B cell (primary cell): ENCODE measurements at regions not wholly inside any gene's neighbourhood (a gene's known extent, or its start where the extent isn't known, plus 50 kb on each side); places are given as distances from the start of the nearest gene placed in this dataset.

ENCODE experiments used
- ATAC-seq: fragments of 200-7000 bp; cut with Tn5 transposase; one replicate; pipeline ENCODE4 v1.10.0; 2021; ENCODE audit warnings: low read depth, mild to moderate bottlenecking, moderate number of reproducible peaks, moderate library complexity
- CTCF ChIA-PET: fragments of 350-600 bp; sonication (Branson Sonifier 250); formaldehyde crosslinking; loops from one replicate; lab custom pipeline; 2021; ENCODE audit warnings: antibody characterized with exemption, inconsistent platforms; lab: Charles Lee
- POLR2A ChIA-PET: fragments of 350-600 bp; sonication (Branson Sonifier 250); formaldehyde crosslinking; loops from one replicate; lab custom pipeline; 2021; ENCODE audit warnings: antibody characterized with exemption; lab: Charles Lee
- DNase-seq: peaks from one replicate; pipeline ENCODE4 v3.0.0; 2013
- H2AFZ ChIP-seq: 2 replicates; pipeline ENCODE4 v1.6.1; 2012; ENCODE audit warnings: mild to moderate bottlenecking, low read depth, low read length; ENCODE audit not compliant: insufficient read depth, poor library complexity, severe bottlenecking
- H3K27ac ChIP-seq, 2 donors: 1 replicate in 1 of 2; 2 replicates in 1 of 2; pipeline ENCODE4 v1.5.1; 2012 to 2013; ENCODE audit warnings: low read length in 2 of 2, mild to moderate bottlenecking in 2 of 2, moderate library complexity in 1 of 2
- H3K27me3 ChIP-seq, 4 experiments: fragments of 200-600 bp in 1 of 4; sonication (generic) in 1 of 4; replicated peaks in 1 of 4; 1 replicate in 2 of 4; 2 replicates in 2 of 4; pipeline versions ENCODE4 v1.6.1 to v1.7.0; 2013 to 2016; ENCODE audit warnings: low read length in 3 of 4, mild to moderate bottlenecking in 2 of 4, mixed read lengths in 1 of 4, moderate library complexity in 1 of 4; ENCODE audit not compliant: insufficient read depth in 4 of 4, control insufficient read depth in 3 of 4; ENCODE audit errors: control extremely low read depth in 1 of 4
- H3K36me3 ChIP-seq, 2 experiments: replicated peaks in 1 of 2; 1 replicate in 1 of 2; 2 replicates in 1 of 2; pipeline versions ENCODE4 v1.6.1 to v1.7.1; 2013; ENCODE audit warnings: low read length in 1 of 2; ENCODE audit not compliant: insufficient read depth in 2 of 2, control insufficient read depth in 1 of 2; ENCODE audit errors: control extremely low read depth in 1 of 2, extremely low read depth in 1 of 2
- H3K4me1 ChIP-seq, 2 donors: fragments of 200-600 bp in 1 of 2; sonication (generic) in 1 of 2; 1 replicate in 1 of 2; 2 replicates in 1 of 2; pipeline versions ENCODE4 v1.5.1 to v1.6.1; 2013 to 2017; ENCODE audit warnings: low read length in 2 of 2; ENCODE audit not compliant: control insufficient read depth in 2 of 2, insufficient read depth in 2 of 2
- H3K4me2 ChIP-seq: replicated peaks from 2 replicates; pipeline ENCODE3; 2012; ENCODE audit warnings: mild to moderate bottlenecking, low read depth, low read length; ENCODE audit not compliant: poor library complexity, severe bottlenecking
- H3K4me3 ChIP-seq, 5 experiments: fragments of 200-600 bp in 1 of 5; sonication (generic) in 1 of 5; 1 replicate in 3 of 5; 2 replicates in 2 of 5; pipeline versions ENCODE4 v1.5.1 to v1.7.0; 2011 to 2016; ENCODE audit warnings: low read length in 4 of 5, mild to moderate bottlenecking in 4 of 5, low read depth in 2 of 5, control low read depth in 1 of 5, moderate library complexity in 1 of 5; ENCODE audit not compliant: insufficient read depth in 1 of 5; ENCODE audit errors: control extremely low read depth in 1 of 5, extremely low read depth in 1 of 5
- H3K79me2 ChIP-seq: fragments of 200-600 bp; sonication (generic); one replicate; pipeline ENCODE4 v1.6.0; 2016; ENCODE audit warnings: low read length; ENCODE audit not compliant: control insufficient read depth, insufficient read depth
- H3K9ac ChIP-seq: fragments of 200-600 bp; sonication (generic); 2 replicates; pipeline ENCODE4 v1.6.1; 2017; ENCODE audit warnings: mild to moderate bottlenecking, low read length, moderate library complexity
- H3K9me3 ChIP-seq, 3 donors: one replicate each; pipeline versions ENCODE4 v1.6.1 to v1.7.1; 2013; ENCODE audit warnings: low read length in 2 of 3; ENCODE audit not compliant: control insufficient read depth in 2 of 3, insufficient read depth in 1 of 3; ENCODE audit errors: control extremely low read depth in 1 of 3
- H4K20me1 ChIP-seq: 2 replicates; pipeline ENCODE4 v1.6.0; 2012; ENCODE audit warnings: mild to moderate bottlenecking, low read length; ENCODE audit not compliant: insufficient read depth, control insufficient read depth, poor library complexity, severe bottlenecking
- H3K27ac Mint-ChIP-seq: one replicate; pipeline ENCODE4 v1.8.0; 2021; ENCODE audit warnings: mixed read lengths
- H3K27me3 Mint-ChIP-seq: one replicate; pipeline ENCODE4 v1.8.0; 2021; ENCODE audit warnings: mixed read lengths
- H3K4me1 Mint-ChIP-seq: one replicate; pipeline ENCODE4 v1.8.0; 2021; ENCODE audit warnings: mixed read lengths
- H3K4me3 Mint-ChIP-seq: one replicate; pipeline ENCODE4 v1.8.0; 2021; ENCODE audit warnings: mixed read lengths
- H3K9me3 Mint-ChIP-seq: one replicate; pipeline ENCODE4 v1.8.0; 2022; ENCODE audit warnings: mixed read lengths; ENCODE audit not compliant: insufficient read depth
- EZH2 ChIP-seq: IDR thresholded peaks from 2 replicates; pipeline ENCODE4 v1.6.1; 2012; ENCODE audit warnings: borderline replicate concordance, low read depth, mild to moderate bottlenecking, moderate library complexity, low read length; ENCODE audit not compliant: insufficient read depth, poor library complexity, severe bottlenecking
- WGBS: methylation state at CpG from one replicate; pipeline ENCODE4 v1.1.5; 2013; ENCODE audit warnings: missing lambda C conversion rate; ENCODE audit not compliant: insufficient coverage; 5-methylcytosine and 5-hydroxymethylcytosine counted together
- intact Hi-C: fragments of 100-400 bp; cut with micrococcal nuclease; formaldehyde crosslinking; loops from one replicate; pipeline ENCODE4 v1.10.0; 2022
- TF ChIP-seq, protein P1 (sequence below): fragments of 200-600 bp; IDR thresholded peaks from one replicate; pipeline ENCODE4 v1.8.0; 2022; ENCODE audit warnings: antibody characterized with exemption, mild to moderate bottlenecking

DNA sequence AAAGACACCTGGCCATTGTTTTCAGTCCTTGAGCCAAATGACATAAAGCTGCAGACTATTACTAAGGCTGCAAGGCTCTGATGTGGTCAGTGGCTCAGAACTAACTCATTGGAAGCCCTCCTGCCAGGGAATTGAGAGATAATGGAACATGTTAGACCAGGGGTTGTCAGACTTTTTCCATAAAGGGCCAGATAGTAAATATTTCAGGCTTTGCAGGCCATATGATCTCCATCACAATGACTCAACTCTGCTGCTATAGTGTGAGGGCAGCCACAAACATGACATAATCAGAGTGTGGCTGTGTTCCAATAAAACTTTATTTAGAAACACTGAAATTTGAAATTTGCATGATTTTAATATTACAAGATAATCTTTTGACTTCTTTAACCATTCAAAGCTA, 140.3 kb downstream of the TMEM30B start:
- ATAC-seq: no peak

DNA sequence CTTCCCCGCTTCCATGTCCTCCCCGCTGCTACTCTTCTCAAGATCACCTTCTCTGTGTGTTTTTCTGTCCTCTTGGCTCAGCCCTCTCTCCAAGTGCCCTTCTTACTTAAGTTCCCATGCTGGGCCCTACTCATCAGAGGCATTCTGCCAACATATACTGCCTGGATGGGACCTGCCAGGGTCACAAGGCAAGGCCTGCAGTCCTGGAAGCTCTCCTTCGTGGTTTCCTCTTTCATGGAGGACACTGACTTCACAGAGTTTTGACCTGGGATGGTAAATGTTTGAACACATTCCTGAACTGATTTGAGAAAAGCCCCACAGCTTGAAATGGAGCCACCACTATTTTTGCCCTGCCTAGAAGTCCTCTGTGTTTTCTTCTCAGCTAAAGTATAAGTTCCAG, 140.9 kb downstream of the TMEM30B start:
- intact Hi-C loops: no loop called here

More for the DNA sequence above, 140.3 kb downstream of the TMEM30B start:
- Mint-ChIP-seq H3K27ac (no peak overlapping the region), H3K4me1 (no peaks in the 10 kb centered on the region), H3K9me3 (peaks cover 22% of the 10 kb centered on the region), H3K27me3 (peaks cover 10% of the 10 kb centered on the region), H3K4me3 (no peak overlapping the region)
- Histone ChIP-seq H3K4me2 (no peak overlapping the region), H3K36me3 (no peaks in the 10 kb centered on the region), H4K20me1 (no peaks in the 10 kb centered on the region), H3K4me1 (no peaks in the 10 kb centered on the region), H3K27me3 (no peaks in the 10 kb centered on the region), H3K9me3 (peaks cover 0 to 25% (median 16%) of the 10 kb centered on the region in 3 donors), H3K9ac (no peak overlapping the region), H3K4me3 (no peak overlapping the region), H3K27ac (no peak overlapping the region), H2AFZ (no peak overlapping the region), H3K79me2 (no peaks in the 10 kb centered on the region)
- ChIA-PET POLR2A (no interaction called here), CTCF (no interaction called here)
- TF ChIP-seq, protein P1, sequence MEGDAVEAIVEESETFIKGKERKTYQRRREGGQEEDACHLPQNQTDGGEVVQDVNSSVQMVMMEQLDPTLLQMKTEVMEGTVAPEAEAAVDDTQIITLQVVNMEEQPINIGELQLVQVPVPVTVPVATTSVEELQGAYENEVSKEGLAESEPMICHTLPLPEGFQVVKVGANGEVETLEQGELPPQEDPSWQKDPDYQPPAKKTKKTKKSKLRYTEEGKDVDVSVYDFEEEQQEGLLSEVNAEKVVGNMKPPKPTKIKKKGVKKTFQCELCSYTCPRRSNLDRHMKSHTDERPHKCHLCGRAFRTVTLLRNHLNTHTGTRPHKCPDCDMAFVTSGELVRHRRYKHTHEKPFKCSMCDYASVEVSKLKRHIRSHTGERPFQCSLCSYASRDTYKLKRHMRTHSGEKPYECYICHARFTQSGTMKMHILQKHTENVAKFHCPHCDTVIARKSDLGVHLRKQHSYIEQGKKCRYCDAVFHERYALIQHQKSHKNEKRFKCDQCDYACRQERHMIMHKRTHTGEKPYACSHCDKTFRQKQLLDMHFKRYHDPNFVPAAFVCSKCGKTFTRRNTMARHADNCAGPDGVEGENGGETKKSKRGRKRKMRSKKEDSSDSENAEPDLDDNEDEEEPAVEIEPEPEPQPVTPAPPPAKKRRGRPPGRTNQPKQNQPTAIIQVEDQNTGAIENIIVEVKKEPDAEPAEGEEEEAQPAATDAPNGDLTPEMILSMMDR: no peak
- TF ChIP-seq EZH2: no peak
- intact Hi-C loops: no loop called here
- no peak for DNase-seq

More for the DNA sequence above, 140.9 kb downstream of the TMEM30B start:
- no peak for ATAC-seq
- peaks cover 0 to 25% (median 16%) of the 10 kb centered on the region in 3 donors for H3K9me3 ChIP-seq
- DNase-seq: no peak
- no peaks in the 10 kb centered on the region for H4K20me1 ChIP-seq
- Mint-ChIP-seq H3K9me3 (peaks cover 22% of the 10 kb centered on the region), H3K27me3 (peaks cover 16% of the 10 kb centered on the region), H3K4me1 (no peaks in the 10 kb centered on the region), H3K27ac (no peak overlapping the region), H3K4me3 (no peak overlapping the region)
- no peaks in the 10 kb centered on the region for H3K36me3 ChIP-seq
- no peak overlapping the region for H3K4me2 ChIP-seq
- no peak for TF ChIP-seq EZH2
- TF ChIP-seq, protein P1: no peak
- no peaks in the 10 kb centered on the region for H3K79me2 ChIP-seq
- ChIA-PET POLR2A (no interaction called here), CTCF (no interaction called here)
- no peaks in the 10 kb centered on the region for H3K27me3 ChIP-seq
- WGBS: 78% methylated on average over 3 of the region's 3 CpGs
- no peaks in the 10 kb centered on the region for H3K4me1 ChIP-seq
- no peak overlapping the region for H3K9ac ChIP-seq
- H3K27ac ChIP-seq: no peak overlapping the region
- no peak overlapping the region for H3K4me3 ChIP-seq
- no peak overlapping the region for H2AFZ ChIP-seq
